Activated naive CD4-positive, alpha-beta T cell treated with anti-CD3 and anti-CD28 coated beads, Interleukin-2, amount 50 U/mL, for 72 hours (primary cell): ENCODE measurements at regions not wholly inside any gene's neighbourhood (a gene's known extent, or its start where the extent isn't known, plus 50 kb on each side); places are given as distances from the start of the nearest gene placed in this dataset.

Source experiments
- ATAC-seq, 2 donors: fragments of 150-1000 bp; cut with Tn5 transposase; 2 replicates each; pipeline ENCODE4 v1.10.0; 2021; ENCODE audit warnings: mild to moderate bottlenecking in 2 of 2, moderate library complexity in 2 of 2
- DNase-seq, 2 donors: peaks; one replicate each; pipeline ENCODE4 v3.0.0; 2021 to 2022; ENCODE audit warnings: low spot score in 2 of 2
- H3K27ac Mint-ChIP-seq, 2 donors: one replicate each; pipeline ENCODE4 v1.8.0; 2022; ENCODE audit warnings: mild to moderate bottlenecking in 2 of 2, mixed read lengths in 2 of 2
- H3K36me3 Mint-ChIP-seq, 2 donors: one replicate each; pipeline ENCODE4 v1.8.0; 2022; ENCODE audit warnings: mixed read lengths in 2 of 2
- H3K9me3 Mint-ChIP-seq, 2 donors: one replicate each; pipeline ENCODE4 v1.8.0; 2022; ENCODE audit warnings: mixed read lengths in 2 of 2

GRCh38 chr7:96638669-96639068, 71.0 kb downstream of the SEM1 start:
- no peak overlapping the region for H3K27ac Mint-ChIP-seq
- ATAC-seq (no peak), DNase-seq (no peak)
- no peaks in the 10 kb centered on the region for H3K9me3 Mint-ChIP-seq
- H3K36me3 Mint-ChIP-seq, result no peaks in the 10 kb centered on the region

GRCh38 chr7:96637522-96637921, 72.1 kb downstream of the SEM1 start:
- Mint-ChIP-seq H3K27ac (no peak overlapping the region), H3K36me3 (no peaks in the 10 kb centered on the region), H3K9me3 (no peaks in the 10 kb centered on the region)
- ATAC-seq (no peak), DNase-seq (no peak)

GRCh38 chr7:96636979-96637378, 72.7 kb downstream of the SEM1 start:
- H3K27ac Mint-ChIP-seq, result no peak overlapping the region

GRCh38 chr7:96636342-96636860, 73.2 kb downstream of the SEM1 start:
- no peak for ATAC-seq
- no peaks in the 10 kb centered on the region for H3K36me3 Mint-ChIP-seq
- H3K27ac Mint-ChIP-seq, result no peak overlapping the region
- H3K9me3 Mint-ChIP-seq, result no peaks in the 10 kb centered on the region
- no peak for DNase-seq

More at GRCh38 chr7:96636979-96637378, 72.7 kb downstream of the SEM1 start:
- ATAC-seq (peak in 1 of 2 donors; percentile 51), DNase-seq (no peak)
- no peaks in the 10 kb centered on the region for H3K9me3 Mint-ChIP-seq
- H3K36me3 Mint-ChIP-seq, result no peaks in the 10 kb centered on the region

- no peak for DNase-seq
- peaks cover 14 to 18% of the 10 kb centered on the region in 2 donors for H3K9me3 Mint-ChIP-seq
- H3K27ac Mint-ChIP-seq, result no peak overlapping the region
- peaks cover 0 to 24% of the 10 kb centered on the region in 2 donors for H3K36me3 Mint-ChIP-seq
- ATAC-seq, result no peak
Observed at GRCh38 chr7:96629884-96630283, 79.8 kb downstream of the SEM1 start.

- Mint-ChIP-seq H3K27ac (no peak overlapping the region), H3K9me3 (peaks cover 19 to 29% of the 10 kb centered on the region in 2 donors), H3K36me3 (peaks cover 6 to 28% of the 10 kb centered on the region in 2 donors)
- DNase-seq (no peak), ATAC-seq (no peak)
Observed at GRCh38 chr7:96624954-96625353, 84.7 kb downstream of the SEM1 start.

- H3K9me3 Mint-ChIP-seq, result peaks cover 15 to 20% of the 10 kb centered on the region in 2 donors
Observed at GRCh38 chr7:96621932-96622331, 87.7 kb downstream of the SEM1 start.

GRCh38 chr7:96614154-96614867, 95.3 kb downstream of the SEM1 start:
- Mint-ChIP-seq H3K9me3 (peaks cover 14 to 27% of the 10 kb centered on the region in 2 donors), H3K36me3 (peaks cover 0 to 18% of the 10 kb centered on the region in 2 donors), H3K27ac (no peak overlapping the region)
- no peak for ATAC-seq
- DNase-seq, result no peak

More at GRCh38 chr7:96621932-96622331, 87.7 kb downstream of the SEM1 start:
- Mint-ChIP-seq H3K36me3 (peaks cover 6 to 20% of the 10 kb centered on the region in 2 donors), H3K27ac (no peak overlapping the region)
- DNase-seq (no peak), ATAC-seq (no peak)

GRCh38 chr7:96612034-96612433, 97.6 kb downstream of the SEM1 start:
- no peak overlapping the region for H3K27ac Mint-ChIP-seq
- peaks cover 0 to 10% of the 10 kb centered on the region in 2 donors for H3K36me3 Mint-ChIP-seq

GRCh38 chr7:96605045-96605716, 104.5 kb downstream of the SEM1 start:
- ATAC-seq (no peak), DNase-seq (no peak)
- Mint-ChIP-seq H3K9me3 (peaks cover 0 to 3% of the 10 kb centered on the region in 2 donors), H3K27ac (no peak overlapping the region), H3K36me3 (no peaks in the 10 kb centered on the region)

More at GRCh38 chr7:96612034-96612433, 97.6 kb downstream of the SEM1 start:
- DNase-seq, result no peak
- H3K9me3 Mint-ChIP-seq, result peaks cover 4 to 22% of the 10 kb centered on the region in 2 donors
- no peak for ATAC-seq

- no peaks in the 10 kb centered on the region for H3K36me3 Mint-ChIP-seq
- no peak for DNase-seq
- no peaks in the 10 kb centered on the region for H3K9me3 Mint-ChIP-seq
- ATAC-seq, result no peak
- H3K27ac Mint-ChIP-seq, result no peak overlapping the region
Observed at GRCh38 chr7:96599288-96599936, 110.2 kb downstream of the SEM1 start.

GRCh38 chr7:96598421-96598820, 111.2 kb downstream of the SEM1 start:
- no peaks in the 10 kb centered on the region for H3K36me3 Mint-ChIP-seq
- H3K27ac Mint-ChIP-seq, result no peak overlapping the region
- ATAC-seq, result no peak
- H3K9me3 Mint-ChIP-seq, result no peaks in the 10 kb centered on the region
- no peak for DNase-seq

GRCh38 chr7:96596120-96596826, 113.4 kb downstream of the SEM1 start:
- H3K36me3 Mint-ChIP-seq, result no peaks in the 10 kb centered on the region
- ATAC-seq, result no peak
- no peaks in the 10 kb centered on the region for H3K9me3 Mint-ChIP-seq

GRCh38 chr7:96591900-96592676, 117.6 kb downstream of the SEM1 start:
- Mint-ChIP-seq H3K36me3 (no peaks in the 10 kb centered on the region), H3K9me3 (no peaks in the 10 kb centered on the region), H3K27ac (no peak overlapping the region)
- DNase-seq (no peak), ATAC-seq (no peak)

More at GRCh38 chr7:96596120-96596826, 113.4 kb downstream of the SEM1 start:
- no peak overlapping the region for H3K27ac Mint-ChIP-seq
- DNase-seq, result no peak

GRCh38 chr7:96591159-96591899, 118.3 kb downstream of the SEM1 start:
- H3K27ac Mint-ChIP-seq, result no peak overlapping the region
- no peak for DNase-seq
- no peak for ATAC-seq
- no peaks in the 10 kb centered on the region for H3K9me3 Mint-ChIP-seq
- H3K36me3 Mint-ChIP-seq, result no peaks in the 10 kb centered on the region
